ENCODE measurements at regions not wholly inside any gene's neighbourhood (a gene's known extent, or its start where the extent isn't known, plus 50 kb on each side); places are given as distances from the start of the nearest gene placed in this dataset.

DNA sequence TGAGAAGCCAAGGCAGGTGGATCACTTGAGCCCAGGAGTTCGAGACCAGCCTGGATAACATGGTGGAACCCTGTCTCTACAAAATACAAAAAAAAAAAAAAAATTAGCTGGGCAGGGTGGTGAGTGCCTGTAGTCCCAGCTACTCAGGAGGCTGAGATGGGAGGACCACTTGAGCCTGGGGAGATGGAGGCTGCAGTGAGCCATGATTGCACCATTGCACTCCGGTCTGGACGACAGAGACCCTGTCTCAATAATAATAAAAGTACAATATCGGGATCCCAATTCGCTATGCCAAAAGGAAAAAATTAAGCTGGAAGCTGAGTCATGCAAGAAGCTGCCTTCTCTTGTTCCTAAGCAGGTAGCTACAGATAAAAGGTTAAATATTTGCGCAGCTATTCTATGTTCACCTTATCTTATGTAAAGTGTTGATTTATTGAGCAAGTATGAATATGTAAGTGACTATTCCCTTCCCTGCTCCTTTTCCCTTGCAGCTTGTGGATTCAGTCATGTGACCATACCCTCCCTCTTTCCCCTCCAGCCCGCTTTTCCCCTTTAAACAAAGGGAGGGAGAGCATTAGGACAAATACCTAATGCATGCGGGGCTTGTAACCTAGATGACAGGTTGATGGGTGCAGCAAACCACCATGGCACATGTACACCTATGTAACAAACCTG, 112.0 kb downstream of the LITAF start:
- no peaks in the 10 kb centered on the region for H3K4me1 ChIP-seq
- H3K27me3 ChIP-seq: no peaks in the 10 kb centered on the region
- H3K9me3 ChIP-seq: no peaks in the 10 kb centered on the region
- no peak for TF ChIP-seq EP300 (IDR thresholded peaks at IDR 0.05)
- no peak overlapping the region for H3K27ac ChIP-seq
- no peak overlapping the region for H3K4me3 ChIP-seq
- 55% methylated on average over 8 of the region's 8 CpGs for WGBS
- DNase-seq (ENCODE audit: low spot score in 2 of 2): no peak
- no peaks in the 10 kb centered on the region for H3K36me3 ChIP-seq

DNA sequence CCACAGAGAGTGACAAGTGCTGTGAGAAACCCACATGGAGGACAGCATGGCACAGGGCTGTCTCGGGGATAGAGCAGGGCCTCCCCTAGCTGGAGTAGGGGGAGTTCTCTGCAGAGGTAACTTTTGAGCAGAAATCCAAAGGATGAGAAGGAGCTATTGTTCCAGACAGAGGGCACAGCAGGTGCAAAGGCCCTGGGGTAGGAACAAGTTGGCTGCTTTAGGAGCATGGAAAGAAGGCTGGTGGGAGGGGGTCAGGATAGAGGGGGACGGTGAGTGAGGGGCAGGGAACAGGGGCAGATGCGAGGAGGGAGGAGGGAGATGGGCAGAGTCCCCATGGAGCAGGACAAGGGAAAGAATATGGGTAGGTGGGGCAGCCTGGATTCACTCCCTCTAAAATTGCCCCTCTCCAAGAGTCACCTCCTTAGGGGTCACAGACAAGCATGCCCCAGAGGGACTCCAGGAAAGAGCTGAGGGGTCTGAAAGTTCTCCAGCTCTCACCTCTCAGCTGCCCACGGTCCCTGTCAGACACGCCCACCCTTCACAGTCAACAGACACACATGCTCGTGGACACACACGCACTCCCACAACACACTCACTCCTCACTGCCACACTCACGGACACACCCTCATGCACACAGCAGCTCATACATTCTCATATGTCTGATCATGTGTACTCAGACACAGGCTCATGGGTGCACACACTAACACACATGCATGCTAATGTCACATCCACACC, 110.7 kb downstream of the LITAF start:
- WGBS: 74% methylated on average over 8 of the region's 8 CpGs
- Histone ChIP-seq H3K4me3 (no peak overlapping the region), H3K36me3 (no peaks in the 10 kb centered on the region), H3K9me3 (no peaks in the 10 kb centered on the region), H3K27me3 (no peaks in the 10 kb centered on the region), H3K27ac (no peak overlapping the region), H3K4me1 (no peaks in the 10 kb centered on the region)
- TF ChIP-seq POLR2AphosphoS5 (IDR thresholded peaks at IDR 0.05) (no peak), CTCF (IDR thresholded peaks at IDR 0.05) (no peak), EP300 (IDR thresholded peaks at IDR 0.05) (no peak)
- no peak for DNase-seq (ENCODE audit: low spot score in 2 of 2)

- Histone ChIP-seq H3K36me3 (no peaks in the 10 kb centered on the region), H3K27me3 (no peaks in the 10 kb centered on the region), H3K4me1 (no peaks in the 10 kb centered on the region), H3K4me3 (no peak overlapping the region), H3K27ac (no peak overlapping the region), H3K9me3 (no peaks in the 10 kb centered on the region)
- TF ChIP-seq EP300 (IDR thresholded peaks at IDR 0.05): no peak
- TF ChIP-seq POLR2AphosphoS5 (IDR thresholded peaks at IDR 0.05): no peak
- no peak for TF ChIP-seq POLR2A (IDR thresholded peaks at IDR 0.05)
- TF ChIP-seq CTCF (IDR thresholded peaks at IDR 0.05): no peak
- no peak for DNase-seq (ENCODE audit: low spot score in 2 of 2)
- 94% methylated on average over 12 of the region's 14 CpGs for WGBS
Measured at GRCh38 chr16:11476676-11477075, 110.0 kb downstream of the LITAF start.

- no peak for DNase-seq (ENCODE audit: low spot score in 2 of 2)
- Histone ChIP-seq H3K27ac (no peak overlapping the region), H3K4me1 (no peaks in the 10 kb centered on the region), H3K27me3 (no peaks in the 10 kb centered on the region), H3K36me3 (no peaks in the 10 kb centered on the region), H3K4me3 (no peak overlapping the region), H3K9me3 (no peaks in the 10 kb centered on the region)
- 87% methylated on average over 12 of the region's 17 CpGs for WGBS
- no peak for TF ChIP-seq POLR2AphosphoS5 (IDR thresholded peaks at IDR 0.05)
- no peak for TF ChIP-seq CTCF (IDR thresholded peaks at IDR 0.05)
- TF ChIP-seq POLR2A (IDR thresholded peaks at IDR 0.05): no peak
- TF ChIP-seq EP300 (IDR thresholded peaks at IDR 0.05): no peak
Measured at GRCh38 chr16:11478431-11479119, 108.1 kb downstream of the LITAF start.

DNA sequence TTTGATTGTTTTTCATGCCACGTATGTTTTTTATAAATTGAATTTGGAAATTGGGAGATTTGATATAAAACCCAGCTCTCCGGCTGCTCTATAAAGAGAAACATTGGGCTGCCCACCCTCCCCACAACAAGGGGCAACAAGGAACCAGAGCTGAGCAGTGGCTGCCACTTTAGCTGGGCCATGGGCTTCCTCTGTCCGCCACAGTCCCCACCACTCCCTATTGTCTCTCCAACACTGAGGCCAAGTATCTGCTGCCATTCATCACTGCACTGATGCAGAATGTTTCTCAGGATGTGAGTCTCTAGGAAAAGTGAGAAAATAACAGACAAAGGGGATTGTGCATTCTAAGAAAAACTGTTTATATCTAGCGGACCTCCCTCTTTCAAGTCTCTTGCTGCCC, 106.8 kb downstream of the LITAF start:
- Histone ChIP-seq H3K27ac (no peak overlapping the region), H3K4me1 (no peaks in the 10 kb centered on the region), H3K27me3 (no peaks in the 10 kb centered on the region), H3K4me3 (no peak overlapping the region), H3K36me3 (no peaks in the 10 kb centered on the region), H3K9me3 (no peaks in the 10 kb centered on the region)
- no peak for TF ChIP-seq POLR2AphosphoS5 (IDR thresholded peaks at IDR 0.05)
- TF ChIP-seq CTCF (IDR thresholded peaks at IDR 0.05): no peak
- no peak for TF ChIP-seq EP300 (IDR thresholded peaks at IDR 0.05)
- TF ChIP-seq POLR2A (IDR thresholded peaks at IDR 0.05): no peak
- WGBS: 69% methylated on average over 4 of the region's 4 CpGs
- DNase-seq (ENCODE audit: low spot score in 2 of 2): no peak
